ENCODE measurements at regions not wholly inside any gene's neighbourhood (a gene's known extent, or its start where the extent isn't known, plus 50 kb on each side); places are given as distances from the start of the nearest gene placed in this dataset.

DNA sequence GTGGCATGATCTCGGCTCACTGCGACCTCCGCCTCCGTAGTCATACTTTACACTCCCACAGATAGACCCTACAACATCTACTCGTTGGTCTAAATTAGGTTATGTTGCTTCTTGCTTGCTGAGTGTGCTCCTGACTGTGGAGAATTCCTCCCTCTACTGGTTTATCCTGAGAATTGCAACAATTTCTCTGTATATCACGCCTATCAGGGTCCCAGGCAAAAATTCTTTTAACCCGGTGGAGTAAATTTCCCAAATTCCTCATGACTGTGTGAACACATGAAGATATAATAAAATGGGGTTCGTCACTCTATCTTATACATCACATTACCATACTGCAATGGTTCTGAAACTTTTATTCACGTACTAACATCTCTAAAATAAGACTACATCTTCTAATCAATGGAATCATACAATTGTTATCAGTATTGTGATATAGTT lies 156.7 kb downstream of the EVA1A start:
- TF ChIP-seq CTCF (IDR thresholded peaks at IDR 0.05) (peak in 5 of 7 experiments; percentile 60 to 68 (median 64)), POLR2AphosphoS5 (IDR thresholded peaks at IDR 0.05) (no peak), EP300 (IDR thresholded peaks at IDR 0.05) (no peak)

All from stomach (tissue), 4 donors.